Smooth muscle cell (in vitro differentiated cells): ENCODE measurements at regions not wholly inside any gene's neighbourhood (a gene's known extent, or its start where the extent isn't known, plus 50 kb on each side); places are given as distances from the start of the nearest gene placed in this dataset.

ENCODE experiments used
- DNase-seq: peaks from one replicate; lab custom pipeline; 2025; ENCODE audit not compliant: unreplicated experiment; lab: John Stamatoyannopoulos, UW
- H2AFZ ChIP-seq: fragments of 200-600 bp; sonication (generic); 2 replicates; pipeline ENCODE4 v1.6.0; 2016; ENCODE audit warnings: antibody characterized with exemption, low read depth, mild to moderate bottlenecking
- H3F3A ChIP-seq: fragments of 200-600 bp; sonication (generic); 2 replicates; pipeline ENCODE4 v1.6.0; 2017; ENCODE audit warnings: antibody characterized with exemption, low read depth
- H3K27ac ChIP-seq: fragments of 200-600 bp; sonication (generic); 2 replicates; pipeline ENCODE4 v1.5.1; 2016; ENCODE audit warnings: low read depth, mild to moderate bottlenecking
- H3K27me3 ChIP-seq: fragments of 200-600 bp; sonication (generic); 2 replicates; pipeline ENCODE4 v1.6.1; 2016; ENCODE audit warnings: low read depth, mild to moderate bottlenecking
- H3K36me3 ChIP-seq: fragments of 200-600 bp; sonication (generic); 2 replicates; pipeline ENCODE4 v1.5.1; 2016; ENCODE audit warnings: low read depth
- H3K4me1 ChIP-seq: fragments of 200-600 bp; sonication (generic); 2 replicates; pipeline ENCODE4 v1.5.1; 2016; ENCODE audit warnings: low read depth
- H3K4me2 ChIP-seq: fragments of 200-600 bp; sonication (generic); 2 replicates; pipeline ENCODE4 v1.6.0; 2016; ENCODE audit warnings: mild to moderate bottlenecking
- H3K4me3 ChIP-seq: fragments of 200-600 bp; sonication (generic); 2 replicates; pipeline ENCODE4 v1.5.1; 2016; ENCODE audit warnings: mild to moderate bottlenecking
- H3K79me2 ChIP-seq: fragments of 200-600 bp; sonication (generic); 2 replicates; pipeline ENCODE4 v1.6.0; 2016; ENCODE audit warnings: low read depth, mild to moderate bottlenecking
- H3K9ac ChIP-seq: fragments of 200-600 bp; sonication (generic); 2 replicates; pipeline ENCODE4 v1.6.0; 2016; ENCODE audit warnings: low read depth
- H3K9me3 ChIP-seq: fragments of 200-600 bp; sonication (generic); replicated peaks from 2 replicates; pipeline ENCODE4 v1.5.1; 2016; ENCODE audit warnings: low read depth
- H4K20me1 ChIP-seq: fragments of 200-600 bp; sonication (generic); 2 replicates; pipeline ENCODE4 v1.6.0; 2016; ENCODE audit warnings: low read depth
- WGBS: methylation state at CpG from one replicate; pipeline ENCODE4 v1.1.7; 2016; ENCODE audit warnings: low lambda C conversion rate; 5-methylcytosine and 5-hydroxymethylcytosine counted together
- TF ChIP-seq, protein P1 (sequence below): fragments of 200-600 bp; sonication (generic); IDR thresholded peaks from 2 replicates; pipeline ENCODE4 v1.5.1; 2017; ENCODE audit warnings: borderline replicate concordance, mild to moderate bottlenecking, antibody characterized with exemption; ENCODE audit not compliant: insufficient read depth, poor library complexity, severe bottlenecking

DNA sequence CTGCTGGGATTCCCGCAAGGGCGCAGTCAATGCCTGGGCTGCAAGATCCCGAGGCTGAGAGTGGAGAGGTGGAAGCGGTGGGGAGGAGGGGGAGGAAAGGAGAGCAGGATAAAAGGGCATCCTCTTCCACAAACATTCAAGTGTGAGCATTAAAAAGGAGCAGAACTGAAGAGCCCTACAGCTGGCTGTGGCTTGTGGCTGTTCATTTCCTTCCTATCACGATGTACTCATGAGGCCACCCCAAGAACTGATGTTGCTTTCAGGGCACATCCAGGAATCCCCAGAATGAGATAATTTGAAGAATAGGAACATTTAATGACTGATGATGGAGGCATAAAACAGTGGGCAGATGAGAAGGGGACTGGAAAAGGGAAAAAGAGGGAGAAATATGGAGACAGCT, 230.8 kb upstream of the SMIM21 start:
- WGBS = 71% methylated on average over 5 of the region's 5 CpGs

DNA sequence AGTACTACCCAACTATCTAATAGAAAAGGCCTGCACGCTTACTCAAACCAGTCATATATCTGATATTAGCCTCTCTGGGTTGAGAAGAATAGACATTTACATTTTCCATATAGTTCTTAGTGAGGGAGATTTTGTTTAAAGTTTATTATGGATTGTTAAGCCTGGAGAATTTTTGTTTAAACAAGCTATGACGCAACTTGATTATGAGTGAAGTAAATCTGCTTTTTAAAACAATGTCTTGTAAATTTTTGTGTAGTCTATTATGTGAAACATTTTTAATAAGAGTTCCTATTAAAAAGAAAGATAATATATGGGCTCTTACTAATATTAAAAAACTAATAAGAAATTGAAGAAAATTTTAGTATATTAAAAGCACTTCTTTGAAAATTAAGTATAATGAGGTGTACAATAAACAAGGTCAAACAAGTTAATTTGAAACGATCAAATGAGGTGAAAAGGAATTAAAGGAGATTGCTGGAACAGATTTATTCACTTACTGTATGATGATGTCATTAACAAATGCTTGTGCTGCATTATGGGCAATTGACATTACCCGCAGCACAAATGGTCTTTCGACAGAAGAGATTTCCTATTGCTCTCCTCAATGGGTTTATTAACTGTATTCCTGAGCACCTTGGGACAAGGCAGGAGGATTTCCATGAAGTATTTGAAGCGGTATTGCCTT, 229.2 kb upstream of the SMIM21 start:
- Histone ChIP-seq H3K27me3 (no peaks in the 10 kb centered on the region), H3K4me3 (no peak overlapping the region), H3K27ac (no peak overlapping the region), H3K4me2 (no peak overlapping the region), H3K4me1 (peaks cover 21% of the 10 kb centered on the region), H2AFZ (peak overlapping the region; percentile 31), H3K79me2 (no peaks in the 10 kb centered on the region), H3F3A (no peaks in the 10 kb centered on the region), H3K36me3 (no peaks in the 10 kb centered on the region), H4K20me1 (no peaks in the 10 kb centered on the region), H3K9me3 (peaks cover 2% of the 10 kb centered on the region), H3K9ac (no peak overlapping the region)
- DNase-seq = no peak
- WGBS = 82% methylated on average over 6 of the region's 6 CpGs
- TF ChIP-seq, protein P1, sequence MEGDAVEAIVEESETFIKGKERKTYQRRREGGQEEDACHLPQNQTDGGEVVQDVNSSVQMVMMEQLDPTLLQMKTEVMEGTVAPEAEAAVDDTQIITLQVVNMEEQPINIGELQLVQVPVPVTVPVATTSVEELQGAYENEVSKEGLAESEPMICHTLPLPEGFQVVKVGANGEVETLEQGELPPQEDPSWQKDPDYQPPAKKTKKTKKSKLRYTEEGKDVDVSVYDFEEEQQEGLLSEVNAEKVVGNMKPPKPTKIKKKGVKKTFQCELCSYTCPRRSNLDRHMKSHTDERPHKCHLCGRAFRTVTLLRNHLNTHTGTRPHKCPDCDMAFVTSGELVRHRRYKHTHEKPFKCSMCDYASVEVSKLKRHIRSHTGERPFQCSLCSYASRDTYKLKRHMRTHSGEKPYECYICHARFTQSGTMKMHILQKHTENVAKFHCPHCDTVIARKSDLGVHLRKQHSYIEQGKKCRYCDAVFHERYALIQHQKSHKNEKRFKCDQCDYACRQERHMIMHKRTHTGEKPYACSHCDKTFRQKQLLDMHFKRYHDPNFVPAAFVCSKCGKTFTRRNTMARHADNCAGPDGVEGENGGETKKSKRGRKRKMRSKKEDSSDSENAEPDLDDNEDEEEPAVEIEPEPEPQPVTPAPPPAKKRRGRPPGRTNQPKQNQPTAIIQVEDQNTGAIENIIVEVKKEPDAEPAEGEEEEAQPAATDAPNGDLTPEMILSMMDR = no peak

More for the DNA sequence above, 230.8 kb upstream of the SMIM21 start:
- Histone ChIP-seq H3K4me3 (no peak overlapping the region), H2AFZ (no peak overlapping the region), H4K20me1 (no peaks in the 10 kb centered on the region), H3K36me3 (no peaks in the 10 kb centered on the region), H3K4me1 (peaks cover 21% of the 10 kb centered on the region), H3K27ac (no peak overlapping the region), H3K9ac (no peak overlapping the region), H3K79me2 (no peaks in the 10 kb centered on the region), H3F3A (no peaks in the 10 kb centered on the region), H3K27me3 (no peaks in the 10 kb centered on the region), H3K9me3 (peaks cover 3% of the 10 kb centered on the region), H3K4me2 (no peak overlapping the region)
- no peak for DNase-seq
- TF ChIP-seq, protein P1 = no peak

DNA sequence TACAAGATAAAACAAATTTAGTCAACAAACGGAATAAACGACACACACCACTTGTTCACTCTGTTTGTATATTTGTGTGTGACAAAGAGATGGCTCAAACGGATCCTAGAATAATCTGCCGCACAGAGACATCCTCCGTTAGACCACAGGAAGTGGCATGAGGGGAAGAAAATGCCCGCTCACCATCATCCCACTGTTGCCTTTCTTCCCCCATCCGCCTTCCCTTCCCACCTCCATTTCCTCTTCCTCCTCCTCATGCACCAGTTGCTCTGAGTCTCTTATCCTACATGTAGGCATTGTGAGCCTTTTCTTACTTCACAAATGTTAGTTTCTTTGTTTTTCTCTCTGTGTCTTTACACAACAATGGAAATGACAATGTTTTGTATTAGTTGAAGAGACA, 228.5 kb upstream of the SMIM21 start:
- no peaks in the 10 kb centered on the region for H4K20me1 ChIP-seq
- 68% methylated on average over 7 of the region's 7 CpGs for WGBS
- no peaks in the 10 kb centered on the region for H3K79me2 ChIP-seq
- no peak overlapping the region for H3K4me2 ChIP-seq
- H3K9me3 ChIP-seq = no peaks in the 10 kb centered on the region
- no peak overlapping the region for H3K4me3 ChIP-seq
- H3K4me1 ChIP-seq = peaks cover 21% of the 10 kb centered on the region
- H3K36me3 ChIP-seq = no peaks in the 10 kb centered on the region
- H3K27ac ChIP-seq = no peak overlapping the region
- no peak for DNase-seq
- H2AFZ ChIP-seq = peak overlapping the region; percentile 31
- TF ChIP-seq, protein P1 = no peak
- no peaks in the 10 kb centered on the region for H3K27me3 ChIP-seq
- H3K9ac ChIP-seq = no peak overlapping the region
- no peaks in the 10 kb centered on the region for H3F3A ChIP-seq
